Thoracic aorta (tissue), 2 donors: ENCODE measurements at regions not wholly inside any gene's neighbourhood (a gene's known extent, or its start where the extent isn't known, plus 50 kb on each side); places are given as distances from the start of the nearest gene placed in this dataset.

Experiments
- ATAC-seq: fragments of 150-250 bp; one replicate; pipeline ENCODE4 v1.8.0; 2017; ENCODE audit warnings: low read depth; ENCODE audit not compliant: insufficient number of reproducible peaks, low FRiP score
- DNase-seq: peaks from one replicate; pipeline ENCODE4 v3.0.0-alpha.2; 2020; ENCODE audit warnings: low spot score
- H3K27ac ChIP-seq, 2 donors: fragments of 200-600 bp; sonication (generic); 1 replicate in 1 of 2; 2 replicates in 1 of 2; pipeline ENCODE4 v1.5.1; 2016; ENCODE audit warnings: mild to moderate bottlenecking in 2 of 2, moderate library complexity in 2 of 2
- H3K27me3 ChIP-seq: fragments of 200-600 bp; sonication (generic); replicated peaks from 2 replicates; pipeline ENCODE4 v1.6.0; 2016; ENCODE audit warnings: mild to moderate bottlenecking; ENCODE audit not compliant: insufficient read depth
- H3K36me3 ChIP-seq: fragments of 200-600 bp; sonication (generic); one replicate; pipeline ENCODE4 v1.5.1; 2016
- H3K4me1 ChIP-seq, 2 donors: fragments of 200-600 bp; sonication (generic); 1 replicate in 1 of 2; 2 replicates in 1 of 2; pipeline versions ENCODE4 v1.5.1 to v1.6.0; 2016; ENCODE audit warnings: low read depth in 2 of 2, mild to moderate bottlenecking in 1 of 2; ENCODE audit not compliant: control insufficient read depth in 1 of 2
- H3K4me3 ChIP-seq: fragments of 200-600 bp; sonication (generic); 2 replicates; pipeline ENCODE4 v1.5.1; 2016; ENCODE audit warnings: mild to moderate bottlenecking
- H3K9me3 ChIP-seq: fragments of 200-600 bp; sonication (generic); 2 replicates; pipeline ENCODE4 v1.5.1; 2016
- TF ChIP-seq, protein P1 (sequence below): fragments of 200-600 bp; sonication (generic); IDR thresholded peaks from one replicate; pipeline ENCODE4 v1.5.1; 2019; ENCODE audit warnings: antibody characterized with exemption

DNA sequence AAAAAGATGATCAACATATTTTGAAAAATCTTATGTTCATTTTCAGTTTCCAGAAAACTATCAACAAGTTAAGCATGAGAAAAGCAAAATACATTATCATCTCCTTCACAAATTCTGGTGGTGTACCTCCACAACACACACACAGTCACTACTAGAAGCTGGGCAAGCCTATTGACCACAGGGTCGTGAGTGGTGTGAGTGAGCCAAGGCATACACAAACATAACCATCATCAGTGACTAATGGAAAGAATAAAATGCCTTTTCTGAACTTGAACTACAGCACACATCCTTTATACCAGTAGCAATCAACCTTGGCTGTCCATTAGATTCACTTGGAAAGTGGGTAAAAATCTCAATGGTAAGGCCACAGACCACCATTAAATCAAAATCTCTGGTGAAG, 180.2 kb downstream of the FAM47B start:
- no peak for DNase-seq
- Histone ChIP-seq H3K27ac (no peak overlapping the region), H3K9me3 (no peaks in the 10 kb centered on the region), H3K36me3 (no peaks in the 10 kb centered on the region), H3K4me1 (no peaks in the 10 kb centered on the region), H3K27me3 (no peaks in the 10 kb centered on the region), H3K4me3 (no peak overlapping the region)
- no peak for ATAC-seq
- TF ChIP-seq, protein P1, sequence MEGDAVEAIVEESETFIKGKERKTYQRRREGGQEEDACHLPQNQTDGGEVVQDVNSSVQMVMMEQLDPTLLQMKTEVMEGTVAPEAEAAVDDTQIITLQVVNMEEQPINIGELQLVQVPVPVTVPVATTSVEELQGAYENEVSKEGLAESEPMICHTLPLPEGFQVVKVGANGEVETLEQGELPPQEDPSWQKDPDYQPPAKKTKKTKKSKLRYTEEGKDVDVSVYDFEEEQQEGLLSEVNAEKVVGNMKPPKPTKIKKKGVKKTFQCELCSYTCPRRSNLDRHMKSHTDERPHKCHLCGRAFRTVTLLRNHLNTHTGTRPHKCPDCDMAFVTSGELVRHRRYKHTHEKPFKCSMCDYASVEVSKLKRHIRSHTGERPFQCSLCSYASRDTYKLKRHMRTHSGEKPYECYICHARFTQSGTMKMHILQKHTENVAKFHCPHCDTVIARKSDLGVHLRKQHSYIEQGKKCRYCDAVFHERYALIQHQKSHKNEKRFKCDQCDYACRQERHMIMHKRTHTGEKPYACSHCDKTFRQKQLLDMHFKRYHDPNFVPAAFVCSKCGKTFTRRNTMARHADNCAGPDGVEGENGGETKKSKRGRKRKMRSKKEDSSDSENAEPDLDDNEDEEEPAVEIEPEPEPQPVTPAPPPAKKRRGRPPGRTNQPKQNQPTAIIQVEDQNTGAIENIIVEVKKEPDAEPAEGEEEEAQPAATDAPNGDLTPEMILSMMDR: no peak

DNA sequence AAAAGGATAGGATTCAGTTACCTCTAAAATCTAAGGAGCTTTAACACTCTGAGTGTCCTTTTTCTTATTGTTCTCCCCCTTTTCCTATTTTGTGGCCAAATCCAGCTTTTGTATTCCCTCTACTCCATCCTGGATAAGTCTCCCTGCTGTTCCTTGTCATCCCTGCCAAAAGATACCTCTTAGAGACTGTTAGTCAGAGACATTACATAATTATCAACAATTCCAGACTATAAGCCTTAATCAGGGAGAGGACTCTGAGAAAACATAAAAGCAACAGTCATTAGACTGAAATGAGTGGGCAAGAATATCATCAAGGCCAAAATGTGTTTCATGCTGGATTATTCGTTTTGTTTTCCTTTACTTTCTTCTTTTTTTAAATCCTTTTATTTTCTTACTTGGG, 206.9 kb downstream of the FAM47B start:
- Histone ChIP-seq H3K36me3 (no peaks in the 10 kb centered on the region), H3K4me1 (no peaks in the 10 kb centered on the region), H3K27me3 (no peaks in the 10 kb centered on the region), H3K27ac (no peak overlapping the region), H3K4me3 (no peak overlapping the region), H3K9me3 (no peaks in the 10 kb centered on the region)
- DNase-seq (no peak), ATAC-seq (no peak)
- TF ChIP-seq, protein P1: no peak

GRCh38 chrX:35150052-35150451, 207.5 kb downstream of the FAM47B start:
- no peaks in the 10 kb centered on the region for H3K4me1 ChIP-seq
- ATAC-seq (no peak), DNase-seq (no peak)
- no peaks in the 10 kb centered on the region for H3K9me3 ChIP-seq
- H3K36me3 ChIP-seq: no peaks in the 10 kb centered on the region
- no peaks in the 10 kb centered on the region for H3K27me3 ChIP-seq
- H3K27ac ChIP-seq: no peak overlapping the region
- TF ChIP-seq, protein P1: no peak
- no peak overlapping the region for H3K4me3 ChIP-seq

DNA sequence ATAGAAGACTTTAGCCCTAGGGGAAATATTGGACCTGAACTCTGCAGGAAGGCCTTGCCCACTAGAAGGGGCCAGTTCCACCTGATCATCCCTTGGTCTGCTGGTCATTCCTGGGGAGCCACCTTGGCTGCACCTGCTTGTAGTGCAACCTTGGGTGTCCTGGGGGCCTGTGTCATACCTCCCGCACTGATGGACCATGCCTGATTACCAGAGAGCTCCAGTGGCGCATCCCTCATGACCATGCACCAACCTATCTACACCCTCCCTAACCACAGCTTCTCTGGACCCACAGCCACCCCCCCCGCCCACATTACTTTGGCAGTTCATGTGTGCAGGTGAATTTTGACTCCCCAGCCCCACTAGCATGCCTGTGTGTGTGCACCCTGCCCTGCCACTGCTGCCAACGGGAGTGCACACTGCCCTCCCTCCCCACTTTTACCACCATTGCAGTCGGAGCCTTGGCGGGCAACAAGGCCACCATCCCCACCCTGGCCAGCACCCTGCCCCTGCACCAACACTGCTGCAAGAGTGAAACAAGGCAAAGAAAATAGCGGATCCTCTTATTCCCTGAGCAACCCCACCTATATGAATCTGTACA, 208.1 kb downstream of the FAM47B start:
- Histone ChIP-seq H3K36me3 (no peaks in the 10 kb centered on the region), H3K9me3 (no peaks in the 10 kb centered on the region), H3K4me3 (no peak overlapping the region), H3K27me3 (no peaks in the 10 kb centered on the region), H3K4me1 (no peaks in the 10 kb centered on the region), H3K27ac (no peak overlapping the region)
- ATAC-seq (no peak), DNase-seq (no peak)
- TF ChIP-seq, protein P1: no peak

- DNase-seq: no peak
- Histone ChIP-seq H3K36me3 (no peaks in the 10 kb centered on the region), H3K27ac (no peak overlapping the region), H3K4me3 (no peak overlapping the region), H3K4me1 (no peaks in the 10 kb centered on the region), H3K9me3 (no peaks in the 10 kb centered on the region), H3K27me3 (no peaks in the 10 kb centered on the region)
- no peak for ATAC-seq
- TF ChIP-seq, protein P1: no peak
Observed at GRCh38 chrX:35166023-35166422, 223.4 kb downstream of the FAM47B start.
